IMR-90 (cell line): ENCODE measurements at regions not wholly inside any gene's neighbourhood (a gene's known extent, or its start where the extent isn't known, plus 50 kb on each side); places are given as distances from the start of the nearest gene placed in this dataset.

Experiments
- ATAC-seq: fragments of 200-7000 bp; cut with Tn5 transposase; 2 replicates; pipeline ENCODE4 v1.9.1; 2020; ENCODE audit warnings: low read depth, mild to moderate bottlenecking, moderate library complexity
- BruUV-seq: library from RNA; stranded (reverse); fragments of 400-500 nt; replicated peaks from 2 replicates; lab custom pipeline; 2021; lab: Mats Ljungman, UMichigan
- CTCF ChIA-PET: fragments of 300-600 bp; formaldehyde crosslinking; extraction: SDS; loops from one replicate; lab custom pipeline; 2021; ENCODE audit warnings: antibody characterized with exemption; lab: Yijun Ruan, JAX
- POLR2A ChIA-PET: fragments of 300-600 bp; sonication (Branson Sonifier 250); formaldehyde crosslinking; loops from one replicate; lab custom pipeline; 2022; ENCODE audit warnings: antibody characterized with exemption; ENCODE audit not compliant: unreplicated experiment; lab: Charles Lee
- DNase-seq: peaks from one replicate; pipeline ENCODE4 v3.0.0; 2013
- H2AFZ ChIP-seq: replicated peaks from 2 replicates; pipeline ENCODE3; 2013; ENCODE audit warnings: low read length, mild to moderate bottlenecking; ENCODE audit not compliant: poor library complexity
- H2AK5ac ChIP-seq: 2 replicates; pipeline ENCODE4 v1.6.1; 2013; ENCODE audit warnings: low read depth, low read length, inconsistent platforms
- H2AK9ac ChIP-seq: replicated peaks from 2 replicates; pipeline ENCODE3; 2013; ENCODE audit warnings: mild to moderate bottlenecking, low read depth, low read length, moderate library complexity; ENCODE audit not compliant: poor library complexity
- H2BK120ac ChIP-seq: 2 replicates; pipeline ENCODE4 v1.6.1; 2013; ENCODE audit warnings: low read depth, low read length, inconsistent platforms
- H2BK15ac ChIP-seq: 3 replicates; pipeline ENCODE4 v1.6.1; 2013; ENCODE audit warnings: low read depth, low read length, inconsistent platforms
- H2BK20ac ChIP-seq: 2 replicates; pipeline ENCODE4 v1.6.1; 2013; ENCODE audit warnings: low read depth, mild to moderate bottlenecking, inconsistent platforms, low read length, moderate library complexity
- H2BK5ac ChIP-seq: 2 replicates; pipeline ENCODE4 v1.6.1; 2013; ENCODE audit warnings: mild to moderate bottlenecking, low read depth, low read length, inconsistent platforms; ENCODE audit not compliant: poor library complexity, severe bottlenecking
- H3K14ac ChIP-seq: replicated peaks from 2 replicates; pipeline ENCODE4 v1.6.1; 2013; ENCODE audit warnings: low read depth, low read length, inconsistent platforms
- H3K18ac ChIP-seq: 2 replicates; pipeline ENCODE4 v1.6.1; 2013; ENCODE audit warnings: low read depth, low read length, control low read depth
- H3K23ac ChIP-seq: 2 replicates; pipeline ENCODE4 v1.6.1; 2013; ENCODE audit warnings: low read depth, low read length, inconsistent platforms
- H3K27ac ChIP-seq: 2 replicates; pipeline ENCODE4 v1.5.1; 2013; ENCODE audit warnings: mild to moderate bottlenecking, control low read depth, low read length; ENCODE audit not compliant: insufficient read depth
- H3K27me3 ChIP-seq: 2 replicates; pipeline ENCODE4 v1.6.1; 2013; ENCODE audit warnings: low read length; ENCODE audit not compliant: control insufficient read depth, insufficient read depth
- H3K36me3 ChIP-seq: 2 replicates; pipeline ENCODE4 v1.6.1; 2013; ENCODE audit warnings: low read length, mixed read lengths; ENCODE audit not compliant: control insufficient read depth, insufficient read depth
- H3K4ac ChIP-seq: 2 replicates; pipeline ENCODE4 v1.6.1; 2013; ENCODE audit warnings: low read depth, low read length, inconsistent platforms
- H3K4me1 ChIP-seq: 2 replicates; pipeline ENCODE4 v1.6.1; 2013; ENCODE audit warnings: low read length, mixed read lengths; ENCODE audit not compliant: control insufficient read depth, insufficient read depth
- H3K4me2 ChIP-seq: 2 replicates; pipeline ENCODE4 v1.6.1; 2013; ENCODE audit warnings: low read depth, mild to moderate bottlenecking, control low read depth, low read length, moderate library complexity
- H3K4me3 ChIP-seq: 2 replicates; pipeline ENCODE4 v1.5.1; 2013; ENCODE audit warnings: low read depth, mild to moderate bottlenecking, control low read depth, low read length, moderate library complexity; ENCODE audit not compliant: insufficient read depth
- H3K56ac ChIP-seq: 2 replicates; pipeline ENCODE4 v1.6.1; 2013; ENCODE audit warnings: low read length, inconsistent platforms; ENCODE audit not compliant: insufficient read depth; ENCODE audit errors: extremely low read depth
- H3K79me1 ChIP-seq, 2 experiments: 2 replicates each; pipeline ENCODE4 v1.6.1; 2013; ENCODE audit warnings: low read length in 2 of 2, inconsistent platforms in 1 of 2, low read depth in 1 of 2
- H3K9ac ChIP-seq: 2 replicates; pipeline ENCODE4 v1.6.1; 2013; ENCODE audit warnings: low read depth, low read length, control low read depth
- H3K9me1 ChIP-seq: 2 replicates; pipeline ENCODE4 v1.6.1; 2013; ENCODE audit warnings: low read length, inconsistent platforms; ENCODE audit not compliant: insufficient read depth
- H3K9me3 ChIP-seq: 2 replicates; pipeline ENCODE4 v1.6.1; 2013; ENCODE audit warnings: low read length; ENCODE audit not compliant: control insufficient read depth, insufficient read depth
- H4K20me1 ChIP-seq: 2 replicates; pipeline ENCODE4 v1.6.1; 2013; ENCODE audit warnings: low read length, inconsistent platforms; ENCODE audit not compliant: insufficient read depth
- H4K5ac ChIP-seq: 2 replicates; pipeline ENCODE4 v1.6.1; 2013; ENCODE audit warnings: mild to moderate bottlenecking, low read depth, low read length, control low read depth
- H4K8ac ChIP-seq, 2 experiments: 2 replicates each; pipeline ENCODE4 v1.6.1; 2013; ENCODE audit warnings: low read depth in 2 of 2, low read length in 2 of 2, control low read depth in 1 of 2, inconsistent platforms in 1 of 2
- H4K91ac ChIP-seq: 2 replicates; pipeline ENCODE4 v1.6.1; 2013; ENCODE audit warnings: low read depth, low read length, inconsistent platforms; ENCODE audit not compliant: insufficient read depth
- CHD1 ChIP-seq: IDR thresholded peaks from 2 replicates; pipeline ENCODE4 v1.6.1; 2012; ENCODE audit warnings: low read depth, low read length, improper control_type of control experiment
- FOS ChIP-seq: fragments of 150-350 bp; IDR thresholded peaks from 2 replicates; pipeline ENCODE4 v1.6.1; 2016; ENCODE audit warnings: low read depth, low read length
- NFE2L2 ChIP-seq: fragments of 150-350 bp; IDR thresholded peaks from 2 replicates; pipeline ENCODE4 v1.6.1; 2016; ENCODE audit warnings: low read depth, mild to moderate bottlenecking, low read length
- POLR2A ChIP-seq: IDR thresholded peaks from 2 replicates; pipeline ENCODE4 v1.6.1; 2012; ENCODE audit warnings: mild to moderate bottlenecking, low read depth, low read length
- RCOR1 ChIP-seq: IDR thresholded peaks from 2 replicates; pipeline ENCODE4 v1.6.1; 2012; ENCODE audit warnings: mild to moderate bottlenecking, low read length, improper control_type of control experiment; ENCODE audit not compliant: insufficient replicate concordance
- RFX5 ChIP-seq: IDR thresholded peaks from 2 replicates; pipeline ENCODE4 v1.8.0; 2012; ENCODE audit warnings: low read depth, mild to moderate bottlenecking, low read length, moderate library complexity
- WGBS, 2 experiments: methylation state at CpG; one replicate each; pipeline versions ENCODE4 v1.1.5 to v1.1.7; 2013; ENCODE audit warnings: missing lambda C conversion rate in 2 of 2; ENCODE audit not compliant: insufficient read length in 1 of 2; ENCODE audit errors: extremely low coverage in 2 of 2; 5-methylcytosine and 5-hydroxymethylcytosine counted together
- dilution Hi-C: fragments of 300-500 bp; cut with HindIII; formaldehyde crosslinking; loops from one replicate; pipeline ENCODE4 v1.14.3; 2018; ENCODE audit warnings: low sequenced_read_pairs; ENCODE audit not compliant: unreplicated experiment
- in situ Hi-C: fragments of 300-500 bp; cut with MboI; formaldehyde crosslinking; loops from 3 replicates; pipeline ENCODE4 v1.14.3; 2019; ENCODE audit warnings: low sequenced_read_pairs, inconsistent platforms, mixed read lengths
- intact Hi-C: fragments of 100-400 bp; cut with micrococcal nuclease; formaldehyde crosslinking; loops from 2 replicates; pipeline ENCODE4 v1.10.0; 2022
- TF ChIP-seq, protein P1 (sequence below): fragments of 150-350 bp; IDR thresholded peaks from 2 replicates; pipeline ENCODE4 v1.6.1; 2016; ENCODE audit warnings: low read depth, mild to moderate bottlenecking, low read length, moderate library complexity, borderline replicate concordance
- TF ChIP-seq, protein P2 (sequence below): conservative IDR thresholded peaks from 2 replicates; pipeline ENCODE4 v1.5.1; 2012; ENCODE audit warnings: mild to moderate bottlenecking, low read depth, low read length, improper control_type of control experiment

DNA sequence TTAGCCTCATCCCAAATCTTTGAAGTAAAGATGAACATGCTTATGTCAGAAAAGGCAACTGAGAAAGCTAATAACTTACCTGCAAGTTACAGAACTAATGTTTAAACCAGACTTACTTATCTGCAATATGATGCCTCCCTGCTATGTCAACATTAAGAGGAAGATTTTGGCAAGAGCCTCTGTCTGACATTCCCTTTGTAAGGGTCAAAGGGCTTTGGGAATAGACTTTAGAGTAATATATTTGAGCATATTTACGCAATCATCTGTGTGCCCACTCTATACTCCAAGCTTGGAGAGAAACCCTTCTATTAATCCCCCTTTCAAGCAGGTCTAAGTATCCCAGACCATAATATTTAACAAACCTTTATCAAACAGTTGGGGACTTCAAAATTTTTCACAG lies 389.4 kb downstream of the NPIPA8 start:
- POLR2A ChIA-PET, result no interaction called here
- H3K9me3 ChIP-seq, result no peaks in the 10 kb centered on the region
- H4K91ac ChIP-seq, result no peak overlapping the region
- H3K23ac ChIP-seq, result no peak overlapping the region
- no peak overlapping the region for H2AK9ac ChIP-seq
- TF ChIP-seq, protein P1, sequence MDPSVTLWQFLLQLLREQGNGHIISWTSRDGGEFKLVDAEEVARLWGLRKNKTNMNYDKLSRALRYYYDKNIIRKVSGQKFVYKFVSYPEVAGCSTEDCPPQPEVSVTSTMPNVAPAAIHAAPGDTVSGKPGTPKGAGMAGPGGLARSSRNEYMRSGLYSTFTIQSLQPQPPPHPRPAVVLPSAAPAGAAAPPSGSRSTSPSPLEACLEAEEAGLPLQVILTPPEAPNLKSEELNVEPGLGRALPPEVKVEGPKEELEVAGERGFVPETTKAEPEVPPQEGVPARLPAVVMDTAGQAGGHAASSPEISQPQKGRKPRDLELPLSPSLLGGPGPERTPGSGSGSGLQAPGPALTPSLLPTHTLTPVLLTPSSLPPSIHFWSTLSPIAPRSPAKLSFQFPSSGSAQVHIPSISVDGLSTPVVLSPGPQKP, result no peak
- TF ChIP-seq FOS (no peak), NFE2L2 (no peak), POLR2A (no peak), RFX5 (no peak), RCOR1 (no peak), CHD1 (no peak)
- TF ChIP-seq, protein P2, sequence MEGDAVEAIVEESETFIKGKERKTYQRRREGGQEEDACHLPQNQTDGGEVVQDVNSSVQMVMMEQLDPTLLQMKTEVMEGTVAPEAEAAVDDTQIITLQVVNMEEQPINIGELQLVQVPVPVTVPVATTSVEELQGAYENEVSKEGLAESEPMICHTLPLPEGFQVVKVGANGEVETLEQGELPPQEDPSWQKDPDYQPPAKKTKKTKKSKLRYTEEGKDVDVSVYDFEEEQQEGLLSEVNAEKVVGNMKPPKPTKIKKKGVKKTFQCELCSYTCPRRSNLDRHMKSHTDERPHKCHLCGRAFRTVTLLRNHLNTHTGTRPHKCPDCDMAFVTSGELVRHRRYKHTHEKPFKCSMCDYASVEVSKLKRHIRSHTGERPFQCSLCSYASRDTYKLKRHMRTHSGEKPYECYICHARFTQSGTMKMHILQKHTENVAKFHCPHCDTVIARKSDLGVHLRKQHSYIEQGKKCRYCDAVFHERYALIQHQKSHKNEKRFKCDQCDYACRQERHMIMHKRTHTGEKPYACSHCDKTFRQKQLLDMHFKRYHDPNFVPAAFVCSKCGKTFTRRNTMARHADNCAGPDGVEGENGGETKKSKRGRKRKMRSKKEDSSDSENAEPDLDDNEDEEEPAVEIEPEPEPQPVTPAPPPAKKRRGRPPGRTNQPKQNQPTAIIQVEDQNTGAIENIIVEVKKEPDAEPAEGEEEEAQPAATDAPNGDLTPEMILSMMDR, result no peak
- H4K20me1 ChIP-seq, result no peaks in the 10 kb centered on the region
- WGBS, 2 experiments, result no CpG with 5 or more reads among the region's 1 CpG
- intact Hi-C loops (no loop called here), in situ Hi-C loops (no loop called here), dilution Hi-C loops (no loop called here)
- no peaks in the 10 kb centered on the region for H3K27me3 ChIP-seq
- H2BK5ac ChIP-seq, result no peak overlapping the region
- H2AFZ ChIP-seq, result no peak overlapping the region
- H3K4me2 ChIP-seq, result no peak overlapping the region
- H2BK20ac ChIP-seq, result no peak overlapping the region
- CTCF ChIA-PET, result no interaction called here
- no peak overlapping the region for H3K27ac ChIP-seq
- H3K4ac ChIP-seq, result no peak overlapping the region
- no peak overlapping the region for H4K5ac ChIP-seq
- no peaks in the 10 kb centered on the region for H3K79me1 ChIP-seq
- ATAC-seq (no peak), DNase-seq (no peak)
- no peak overlapping the region for H2BK120ac ChIP-seq
- H3K4me3 ChIP-seq, result no peak overlapping the region
- H3K36me3 ChIP-seq, result no peaks in the 10 kb centered on the region
- H3K4me1 ChIP-seq, result no peaks in the 10 kb centered on the region
- no peak overlapping the region for H3K14ac ChIP-seq
- H3K56ac ChIP-seq, result no peak overlapping the region
- no peak overlapping the region for H3K18ac ChIP-seq
- H2AK5ac ChIP-seq, result no peak overlapping the region
- no peak overlapping the region for H2BK15ac ChIP-seq
- H3K9me1 ChIP-seq, result no peaks in the 10 kb centered on the region
- no peak overlapping the region for H4K8ac ChIP-seq
- H3K9ac ChIP-seq, result no peak overlapping the region
- BruUV-seq, result no TSS peak
